SK-N-SH treated with all-trans-retinoic acid at 6 μM for 48 hours (cell line): ENCODE measurements at regions not wholly inside any gene's neighbourhood (a gene's known extent, or its start where the extent isn't known, plus 50 kb on each side); places are given as distances from the start of the nearest gene placed in this dataset.

Experiments used
- BACH2 ChIP-seq: fragments of 250-450 bp; sonication (Bioruptor Pico); IDR thresholded peaks from 2 replicates; pipeline ENCODE4 v1.9.0; 2021; ENCODE audit warnings: mild to moderate bottlenecking, borderline replicate concordance
- ESRRG ChIP-seq: fragments of 250-450 bp; sonication (Bioruptor Pico); IDR thresholded peaks from 2 replicates; pipeline ENCODE4 v1.6.1; 2021; ENCODE audit warnings: mild to moderate bottlenecking
- GLIS3 ChIP-seq: fragments of 250-450 bp; sonication (Bioruptor Pico); IDR thresholded peaks from 2 replicates; pipeline ENCODE4 v1.5.0; 2020; ENCODE audit warnings: mild to moderate bottlenecking, moderate library complexity
- ISL1 ChIP-seq: fragments of 250-450 bp; sonication (Bioruptor Pico); IDR thresholded peaks from 2 replicates; pipeline ENCODE4 v2.1.2; 2022; ENCODE audit warnings: mild to moderate bottlenecking, moderate library complexity
- PPARA ChIP-seq: fragments of 250-450 bp; sonication (Bioruptor Pico); IDR thresholded peaks from 2 replicates; pipeline ENCODE4 v1.5.0; 2020; ENCODE audit warnings: mild to moderate bottlenecking, borderline replicate concordance
- RARB ChIP-seq: fragments of 250-450 bp; sonication (Bioruptor Pico); IDR thresholded peaks from 2 replicates; pipeline ENCODE4 v1.8.0; 2021; ENCODE audit warnings: mild to moderate bottlenecking, moderate library complexity
- TCF4 ChIP-seq: fragments of 250-450 bp; sonication (Bioruptor Pico); IDR thresholded peaks from 2 replicates; pipeline ENCODE4 v1.8.0; 2021; ENCODE audit warnings: mild to moderate bottlenecking, moderate library complexity, borderline replicate concordance
- ZFP30 ChIP-seq: fragments of 450-650 bp; formaldehyde crosslinking; IDR thresholded peaks from 2 replicates; pipeline ENCODE4 v1.5.0; 2022; ENCODE audit warnings: mild to moderate bottlenecking, moderate library complexity
- ZNF70 ChIP-seq: fragments of 450-650 bp; formaldehyde crosslinking; IDR thresholded peaks from 2 replicates; pipeline ENCODE4 v1.5.0; 2020; ENCODE audit warnings: mild to moderate bottlenecking, moderate library complexity
- ZNF8 ChIP-seq: fragments of 450-650 bp; formaldehyde crosslinking; IDR thresholded peaks from 2 replicates; pipeline ENCODE4 v1.5.0; 2020; ENCODE audit warnings: mild to moderate bottlenecking, moderate library complexity
- TF ChIP-seq, protein P1 (sequence below): fragments of 250-450 bp; sonication (Bioruptor Pico); IDR thresholded peaks from 2 replicates; pipeline ENCODE4 v1.8.0; 2021; ENCODE audit warnings: low read depth, mild to moderate bottlenecking, moderate library complexity, borderline replicate concordance
- TF ChIP-seq, protein P2 (sequence below): fragments of 250-450 bp; sonication (Bioruptor Pico); IDR thresholded peaks from 2 replicates; pipeline ENCODE4 v1.5.1; 2020; ENCODE audit warnings: low read depth, mild to moderate bottlenecking, moderate library complexity
- TF ChIP-seq, protein P3 (sequence below): fragments of 250-450 bp; sonication (Bioruptor Pico); IDR thresholded peaks from 2 replicates; pipeline ENCODE4 v1.8.0; 2020; ENCODE audit warnings: mild to moderate bottlenecking, moderate library complexity, borderline replicate concordance

GRCh38 chr1:148317288-148317985 is 165.4 kb upstream of the NBPF11 start:
- TF ChIP-seq ISL1 (CRISPR knock-in tag) = no peak
- TF ChIP-seq, protein P1, sequence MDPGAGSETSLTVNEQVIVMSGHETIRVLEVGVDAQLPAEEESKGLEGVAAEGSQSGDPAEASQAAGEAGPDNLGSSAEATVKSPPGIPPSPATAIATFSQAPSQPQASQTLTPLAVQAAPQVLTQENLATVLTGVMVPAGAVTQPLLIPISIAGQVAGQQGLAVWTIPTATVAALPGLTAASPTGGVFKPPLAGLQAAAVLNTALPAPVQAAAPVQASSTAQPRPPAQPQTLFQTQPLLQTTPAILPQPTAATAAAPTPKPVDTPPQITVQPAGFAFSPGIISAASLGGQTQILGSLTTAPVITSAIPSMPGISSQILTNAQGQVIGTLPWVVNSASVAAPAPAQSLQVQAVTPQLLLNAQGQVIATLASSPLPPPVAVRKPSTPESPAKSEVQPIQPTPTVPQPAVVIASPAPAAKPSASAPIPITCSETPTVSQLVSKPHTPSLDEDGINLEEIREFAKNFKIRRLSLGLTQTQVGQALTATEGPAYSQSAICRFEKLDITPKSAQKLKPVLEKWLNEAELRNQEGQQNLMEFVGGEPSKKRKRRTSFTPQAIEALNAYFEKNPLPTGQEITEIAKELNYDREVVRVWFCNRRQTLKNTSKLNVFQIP (CRISPR knock-in tag) = no peak
- no peak for TF ChIP-seq ESRRG
- no peak for TF ChIP-seq TCF4 (CRISPR knock-in tag)
- no peak for TF ChIP-seq BACH2 (CRISPR knock-in tag)
- TF ChIP-seq ZFP30 (CRISPR knock-in tag) = no peak
- TF ChIP-seq, protein P2, sequence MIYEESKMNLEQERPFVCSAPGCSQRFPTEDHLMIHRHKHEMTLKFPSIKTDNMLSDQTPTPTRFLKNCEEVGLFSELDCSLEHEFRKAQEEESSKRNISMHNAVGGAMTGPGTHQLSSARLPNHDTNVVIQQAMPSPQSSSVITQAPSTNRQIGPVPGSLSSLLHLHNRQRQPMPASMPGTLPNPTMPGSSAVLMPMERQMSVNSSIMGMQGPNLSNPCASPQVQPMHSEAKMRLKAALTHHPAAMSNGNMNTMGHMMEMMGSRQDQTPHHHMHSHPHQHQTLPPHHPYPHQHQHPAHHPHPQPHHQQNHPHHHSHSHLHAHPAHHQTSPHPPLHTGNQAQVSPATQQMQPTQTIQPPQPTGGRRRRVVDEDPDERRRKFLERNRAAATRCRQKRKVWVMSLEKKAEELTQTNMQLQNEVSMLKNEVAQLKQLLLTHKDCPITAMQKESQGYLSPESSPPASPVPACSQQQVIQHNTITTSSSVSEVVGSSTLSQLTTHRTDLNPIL (CRISPR knock-in tag) = no peak
- no peak for TF ChIP-seq RARB (CRISPR knock-in tag)
- TF ChIP-seq, protein P3, sequence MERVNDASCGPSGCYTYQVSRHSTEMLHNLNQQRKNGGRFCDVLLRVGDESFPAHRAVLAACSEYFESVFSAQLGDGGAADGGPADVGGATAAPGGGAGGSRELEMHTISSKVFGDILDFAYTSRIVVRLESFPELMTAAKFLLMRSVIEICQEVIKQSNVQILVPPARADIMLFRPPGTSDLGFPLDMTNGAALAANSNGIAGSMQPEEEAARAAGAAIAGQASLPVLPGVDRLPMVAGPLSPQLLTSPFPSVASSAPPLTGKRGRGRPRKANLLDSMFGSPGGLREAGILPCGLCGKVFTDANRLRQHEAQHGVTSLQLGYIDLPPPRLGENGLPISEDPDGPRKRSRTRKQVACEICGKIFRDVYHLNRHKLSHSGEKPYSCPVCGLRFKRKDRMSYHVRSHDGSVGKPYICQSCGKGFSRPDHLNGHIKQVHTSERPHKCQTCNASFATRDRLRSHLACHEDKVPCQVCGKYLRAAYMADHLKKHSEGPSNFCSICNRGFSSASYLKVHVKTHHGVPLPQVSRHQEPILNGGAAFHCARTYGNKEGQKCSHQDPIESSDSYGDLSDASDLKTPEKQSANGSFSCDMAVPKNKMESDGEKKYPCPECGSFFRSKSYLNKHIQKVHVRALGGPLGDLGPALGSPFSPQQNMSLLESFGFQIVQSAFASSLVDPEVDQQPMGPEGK (CRISPR knock-in tag) = no peak
- TF ChIP-seq ZNF70 (CRISPR knock-in tag) = no peak
- no peak for TF ChIP-seq PPARA (CRISPR knock-in tag)
- TF ChIP-seq GLIS3 (CRISPR knock-in tag) = no peak
- TF ChIP-seq ZNF8 (CRISPR knock-in tag) = no peak
